Ishikawa (cell line): ENCODE measurements at regions not wholly inside any gene's neighbourhood (a gene's known extent, or its start where the extent isn't known, plus 50 kb on each side); places are given as distances from the start of the nearest gene placed in this dataset.

Source experiments
- CEBPB ChIP-seq: IDR thresholded peaks from 2 replicates; pipeline ENCODE4 v1.6.1; 2012
- CREB1 ChIP-seq: IDR thresholded peaks from 2 replicates; pipeline ENCODE4 v1.6.1; 2012; ENCODE audit warnings: low read depth
- EGR1 ChIP-seq: IDR thresholded peaks from 2 replicates; pipeline ENCODE4 v1.6.1; 2012
- EP300 ChIP-seq: IDR thresholded peaks from 2 replicates; pipeline ENCODE4 v1.6.1; 2012; ENCODE audit warnings: borderline replicate concordance
- FOXM1 ChIP-seq: IDR thresholded peaks from 2 replicates; pipeline ENCODE4 v1.6.1; 2012; ENCODE audit warnings: low read depth, borderline replicate concordance
- MAX ChIP-seq: IDR thresholded peaks from 2 replicates; pipeline ENCODE4 v1.6.1; 2012
- NFIC ChIP-seq: IDR thresholded peaks from 2 replicates; pipeline ENCODE4 v1.6.1; 2012
- RAD21 ChIP-seq: IDR thresholded peaks from 2 replicates; pipeline ENCODE4 v1.6.1; 2012; ENCODE audit warnings: low read depth
- REST ChIP-seq: IDR thresholded peaks from 2 replicates; pipeline ENCODE4 v1.6.1; 2012; ENCODE audit warnings: low read depth, mild to moderate bottlenecking
- TAF1 ChIP-seq: IDR thresholded peaks from 2 replicates; pipeline ENCODE4 v1.6.1; 2012; ENCODE audit warnings: low read depth, mild to moderate bottlenecking
- TCF12 ChIP-seq: IDR thresholded peaks from 2 replicates; pipeline ENCODE4 v1.6.1; 2012; ENCODE audit warnings: low read depth
- TEAD4 ChIP-seq: IDR thresholded peaks from 2 replicates; pipeline ENCODE4 v1.6.1; 2012
- USF1 ChIP-seq: IDR thresholded peaks from 2 replicates; pipeline ENCODE4 v1.6.1; 2012
- YY1 ChIP-seq: IDR thresholded peaks from 2 replicates; pipeline ENCODE4 v1.6.1; 2012; ENCODE audit warnings: low read depth
- ZBTB7A ChIP-seq: IDR thresholded peaks from 2 replicates; pipeline ENCODE4 v1.6.1; 2012; ENCODE audit warnings: low read depth

GRCh38 chr3:6747017-6747416 is 113.9 kb upstream of the GRM7 start:
- no peak for TF ChIP-seq NFIC
- no peak for TF ChIP-seq CREB1
- no peak for TF ChIP-seq TEAD4
- no peak for TF ChIP-seq TCF12
- TF ChIP-seq USF1: no peak
- no peak for TF ChIP-seq ZBTB7A
- no peak for TF ChIP-seq RAD21
- no peak for TF ChIP-seq EP300
- TF ChIP-seq YY1: no peak
- no peak for TF ChIP-seq EGR1
- TF ChIP-seq MAX: no peak
- no peak for TF ChIP-seq REST
- TF ChIP-seq CEBPB: no peak

GRCh38 chr3:6750782-6751181 is 110.1 kb upstream of the GRM7 start:
- TF ChIP-seq CEBPB: no peak
- no peak for TF ChIP-seq MAX
- TF ChIP-seq TCF12: no peak
- TF ChIP-seq CREB1: no peak
- no peak for TF ChIP-seq NFIC
- no peak for TF ChIP-seq EP300
- no peak for TF ChIP-seq REST
- no peak for TF ChIP-seq TEAD4
- no peak for TF ChIP-seq USF1
- TF ChIP-seq EGR1: no peak
- TF ChIP-seq RAD21: no peak
- TF ChIP-seq YY1: no peak
- no peak for TF ChIP-seq ZBTB7A
- TF ChIP-seq FOXM1: no peak
- no peak for TF ChIP-seq TAF1

- TF ChIP-seq TCF12 (no peak), FOXM1 (no peak), ZBTB7A (no peak), TEAD4 (no peak), EGR1 (no peak), MAX (no peak), TAF1 (no peak), REST (no peak), CEBPB (no peak), RAD21 (no peak)
Measured at GRCh38 chr3:6753536-6753935, 107.4 kb upstream of the GRM7 start.

GRCh38 chr3:6770397-6770690 is 90.6 kb upstream of the GRM7 start:
- TF ChIP-seq CREB1 (no peak), TAF1 (no peak), ZBTB7A (no peak), TCF12 (no peak), REST (no peak)
